Right lobe of liver (tissue), 6 donors: ENCODE measurements at regions not wholly inside any gene's neighbourhood (a gene's known extent, or its start where the extent isn't known, plus 50 kb on each side); places are given as distances from the start of the nearest gene placed in this dataset.

Experiments used
- ATAC-seq, 4 donors: fragments of 200-7000 bp; cut with Tn5 transposase; one replicate each; pipeline ENCODE4 v1.9.1; 2020; ENCODE audit warnings: mild to moderate bottlenecking in 4 of 4, moderate library complexity in 4 of 4
- DNase-seq, 3 donors: peaks; one replicate each; pipeline ENCODE4 v3.0.0-alpha.2; 2020
- H3K27ac ChIP-seq, 3 donors: fragments of 200-600 bp; one replicate each; pipeline ENCODE4 v1.8.0; 2022
- H3K27me3 ChIP-seq, 2 donors: fragments of 200-600 bp; one replicate each; pipeline ENCODE4 v1.8.0; 2022
- H3K36me3 ChIP-seq, 4 donors: fragments of 200-600 bp; sonication (generic) in 1 of 4; one replicate each; pipeline versions ENCODE4 v1.5.1 to v1.8.0; 2017 to 2022; ENCODE audit warnings: control low read depth in 1 of 4
- H3K4me1 ChIP-seq, 4 donors: fragments of 200-600 bp; sonication (generic) in 1 of 4; one replicate each; pipeline versions ENCODE4 v1.5.1 to v1.8.0; 2017 to 2022; ENCODE audit warnings: control low read depth in 1 of 4
- H3K4me3 ChIP-seq, 3 donors: fragments of 200-600 bp; one replicate each; pipeline ENCODE4 v1.8.0; 2022
- H3K9me3 ChIP-seq, 4 donors: fragments of 200-600 bp; sonication (generic) in 1 of 4; one replicate each; pipeline versions ENCODE4 v1.5.1 to v1.8.0; 2017 to 2022; ENCODE audit warnings: control low read depth in 1 of 4
- POLR2A ChIP-seq: fragments of 450-650 bp; IDR thresholded peaks from one replicate; pipeline ENCODE4 v1.6.1; 2017; ENCODE audit warnings: antibody characterized with exemption, mild to moderate bottlenecking
- WGBS: methylation state at CpG from one replicate; pipeline ENCODE4 v1.1.6; 2018; ENCODE audit warnings: low coverage, low lambda C conversion rate; ENCODE audit not compliant: insufficient coverage; ENCODE audit errors: missing lambda C conversion rate; 5-methylcytosine and 5-hydroxymethylcytosine counted together
- intact Hi-C, 2 donors: fragments of 100-400 bp; cut with DNase I; formaldehyde crosslinking; loops; one replicate each; pipeline versions ENCODE4 v1.11.2 to v1.14.1; 2022
- TF ChIP-seq, protein P1 (sequence below), 4 donors: fragments of 200-600 bp in 3 of 4; fragments of 450-650 bp in 1 of 4; IDR thresholded peaks; one replicate each; pipeline versions ENCODE4 v1.5.1 to v1.8.0; 2016 to 2022; ENCODE audit warnings: antibody characterized with exemption in 4 of 4, mild to moderate bottlenecking in 2 of 4
- donor health status: DM: no; HTN: yes; CAD: no.
- donor health status: DM: no; HTN: no; CAD: no.
- donor health status: DM: no; HTN: no; CAD: no.
- donor health status: DM: no; HTN: yes; CAD: no.
- donor health status: DM: no; HTN: yes; CAD: no.

DNA sequence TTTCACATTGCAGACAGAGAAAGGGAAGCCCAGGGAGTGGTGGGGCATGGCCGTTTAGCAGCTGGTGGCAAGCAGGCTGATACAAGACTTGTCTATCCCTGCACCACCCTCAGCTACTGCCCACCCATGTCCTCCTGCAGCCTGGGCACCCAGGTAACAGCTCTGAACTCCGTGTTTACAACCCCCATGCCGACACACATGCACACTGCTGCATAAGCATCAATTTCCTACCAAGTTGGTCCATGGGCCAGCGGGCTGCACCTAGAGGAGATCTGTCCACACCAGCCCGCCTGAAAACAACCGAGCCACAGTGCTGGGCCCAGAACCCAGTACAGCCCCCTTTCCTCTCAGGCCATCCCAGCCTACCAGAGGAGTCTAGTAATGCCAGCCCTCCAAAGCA is 75.9 kb upstream of the C14orf180 start:
- ATAC-seq, result no peak

DNA sequence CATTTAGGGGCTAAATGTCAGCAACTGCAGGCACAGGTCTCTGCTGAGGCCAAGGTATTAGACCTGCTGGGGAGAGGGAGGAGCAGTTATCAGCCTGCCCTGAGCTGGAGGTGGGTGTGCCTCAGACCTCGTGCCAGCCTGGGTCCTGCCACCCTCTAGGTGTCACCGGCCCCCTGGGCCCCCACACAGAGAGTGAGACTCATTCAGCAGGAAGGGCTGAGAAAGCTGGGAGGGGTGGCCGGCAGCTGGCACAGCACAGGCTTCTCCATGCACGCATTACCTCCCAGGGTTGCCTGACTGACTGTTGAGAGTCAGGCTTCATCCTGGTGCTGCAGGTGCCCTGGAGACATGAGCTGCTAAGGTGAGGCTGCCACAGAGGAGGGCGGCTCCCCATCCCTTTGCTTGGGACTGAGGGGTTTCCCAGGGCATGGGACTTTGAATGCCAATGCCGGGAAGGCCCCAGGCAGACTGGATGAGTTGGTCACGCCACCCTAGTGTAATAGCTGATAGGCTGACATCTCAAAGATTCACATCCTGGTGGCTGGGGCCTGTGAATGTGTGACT is 75.3 kb upstream of the C14orf180 start:
- no peaks in the 10 kb centered on the region for H3K4me1 ChIP-seq
- H3K27me3 ChIP-seq, result no peaks in the 10 kb centered on the region
- DNase-seq, result no peak
- H3K36me3 ChIP-seq, result no peaks in the 10 kb centered on the region
- 20% methylated on average over 1 of the region's 7 CpGs for WGBS
- no peak overlapping the region for H3K4me3 ChIP-seq
- H3K27ac ChIP-seq, result no peak overlapping the region
- ATAC-seq, result no peak
- intact Hi-C loops, result no loop called here
- TF ChIP-seq POLR2A, result no peak
- TF ChIP-seq, protein P1, sequence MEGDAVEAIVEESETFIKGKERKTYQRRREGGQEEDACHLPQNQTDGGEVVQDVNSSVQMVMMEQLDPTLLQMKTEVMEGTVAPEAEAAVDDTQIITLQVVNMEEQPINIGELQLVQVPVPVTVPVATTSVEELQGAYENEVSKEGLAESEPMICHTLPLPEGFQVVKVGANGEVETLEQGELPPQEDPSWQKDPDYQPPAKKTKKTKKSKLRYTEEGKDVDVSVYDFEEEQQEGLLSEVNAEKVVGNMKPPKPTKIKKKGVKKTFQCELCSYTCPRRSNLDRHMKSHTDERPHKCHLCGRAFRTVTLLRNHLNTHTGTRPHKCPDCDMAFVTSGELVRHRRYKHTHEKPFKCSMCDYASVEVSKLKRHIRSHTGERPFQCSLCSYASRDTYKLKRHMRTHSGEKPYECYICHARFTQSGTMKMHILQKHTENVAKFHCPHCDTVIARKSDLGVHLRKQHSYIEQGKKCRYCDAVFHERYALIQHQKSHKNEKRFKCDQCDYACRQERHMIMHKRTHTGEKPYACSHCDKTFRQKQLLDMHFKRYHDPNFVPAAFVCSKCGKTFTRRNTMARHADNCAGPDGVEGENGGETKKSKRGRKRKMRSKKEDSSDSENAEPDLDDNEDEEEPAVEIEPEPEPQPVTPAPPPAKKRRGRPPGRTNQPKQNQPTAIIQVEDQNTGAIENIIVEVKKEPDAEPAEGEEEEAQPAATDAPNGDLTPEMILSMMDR (IDR thresholded peaks at IDR 0.05), result no peak
- peaks cover 0 to 4% (median 0%) of the 10 kb centered on the region in 4 donors for H3K9me3 ChIP-seq

More for the DNA sequence above, 75.9 kb upstream of the C14orf180 start:
- Histone ChIP-seq H3K27me3 (no peaks in the 10 kb centered on the region), H3K27ac (no peak overlapping the region), H3K4me3 (no peak overlapping the region), H3K9me3 (peaks cover 0 to 4% (median 0%) of the 10 kb centered on the region in 4 donors), H3K36me3 (no peaks in the 10 kb centered on the region), H3K4me1 (no peaks in the 10 kb centered on the region)
- 30% methylated on average over 3 of the region's 6 CpGs for WGBS
- intact Hi-C loops, result no loop called here
- DNase-seq, result no peak
- no peak for TF ChIP-seq POLR2A
- TF ChIP-seq, protein P1 (IDR thresholded peaks at IDR 0.05), result no peak

DNA sequence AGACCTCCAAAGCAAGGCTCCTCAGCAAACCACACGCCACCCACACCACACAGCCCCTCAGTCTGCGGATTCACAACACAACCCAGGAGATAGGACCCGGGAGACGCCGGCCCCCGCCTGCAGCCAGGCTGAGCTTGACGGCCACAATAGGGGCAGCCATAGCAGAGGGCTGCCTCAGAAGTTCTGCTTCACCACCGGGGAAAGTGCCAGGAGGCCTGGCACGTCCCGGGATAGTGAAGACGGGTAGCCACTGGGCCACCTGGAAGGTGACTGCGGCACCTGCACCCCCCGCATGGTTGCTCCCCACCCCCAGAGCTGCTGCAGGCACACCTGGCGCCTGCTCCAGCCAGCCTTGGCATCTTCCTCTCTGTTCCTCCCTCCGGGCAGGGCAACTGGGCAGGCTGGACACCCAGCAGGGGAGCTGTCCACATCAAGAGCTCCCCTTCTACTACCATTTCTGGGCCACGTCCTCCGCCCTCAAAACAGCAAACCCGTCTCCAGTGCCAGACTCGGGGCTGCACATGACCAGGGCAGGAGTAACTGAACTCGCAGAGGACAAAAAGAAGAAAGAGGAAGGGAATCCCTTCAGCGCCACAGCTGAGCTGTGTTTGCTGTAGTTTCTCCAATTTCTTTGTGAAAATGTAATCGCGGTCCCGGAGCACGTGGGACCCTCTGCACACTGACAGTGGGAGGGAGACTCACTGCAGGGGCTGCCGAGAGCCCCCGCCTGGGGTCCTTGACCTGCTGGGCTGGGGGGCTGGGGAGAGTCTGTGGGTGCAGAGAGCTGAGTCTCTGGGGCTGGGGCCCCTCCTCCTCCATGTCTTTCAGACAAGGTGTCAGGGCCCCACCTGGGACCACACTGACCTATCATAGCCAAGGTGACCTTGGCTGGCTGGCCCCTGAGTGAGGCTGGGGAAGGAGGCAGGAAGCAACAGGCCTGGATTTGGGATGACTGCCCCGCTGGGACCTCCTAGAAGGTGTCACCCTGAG is 74.2 kb upstream of the C14orf180 start:
- Histone ChIP-seq H3K9me3 (peaks cover 0 to 4% (median 0%) of the 10 kb centered on the region in 4 donors), H3K4me3 (no peak overlapping the region), H3K4me1 (no peaks in the 10 kb centered on the region), H3K36me3 (no peaks in the 10 kb centered on the region), H3K27ac (no peak overlapping the region), H3K27me3 (no peaks in the 10 kb centered on the region)
- DNase-seq, result no peak
- WGBS, result 58% methylated on average over 9 of the region's 28 CpGs
- TF ChIP-seq, protein P1 (IDR thresholded peaks at IDR 0.05), result no peak
- intact Hi-C loops, result no loop called here
- peak in 1 of 4 donors; percentile 6 for ATAC-seq

DNA sequence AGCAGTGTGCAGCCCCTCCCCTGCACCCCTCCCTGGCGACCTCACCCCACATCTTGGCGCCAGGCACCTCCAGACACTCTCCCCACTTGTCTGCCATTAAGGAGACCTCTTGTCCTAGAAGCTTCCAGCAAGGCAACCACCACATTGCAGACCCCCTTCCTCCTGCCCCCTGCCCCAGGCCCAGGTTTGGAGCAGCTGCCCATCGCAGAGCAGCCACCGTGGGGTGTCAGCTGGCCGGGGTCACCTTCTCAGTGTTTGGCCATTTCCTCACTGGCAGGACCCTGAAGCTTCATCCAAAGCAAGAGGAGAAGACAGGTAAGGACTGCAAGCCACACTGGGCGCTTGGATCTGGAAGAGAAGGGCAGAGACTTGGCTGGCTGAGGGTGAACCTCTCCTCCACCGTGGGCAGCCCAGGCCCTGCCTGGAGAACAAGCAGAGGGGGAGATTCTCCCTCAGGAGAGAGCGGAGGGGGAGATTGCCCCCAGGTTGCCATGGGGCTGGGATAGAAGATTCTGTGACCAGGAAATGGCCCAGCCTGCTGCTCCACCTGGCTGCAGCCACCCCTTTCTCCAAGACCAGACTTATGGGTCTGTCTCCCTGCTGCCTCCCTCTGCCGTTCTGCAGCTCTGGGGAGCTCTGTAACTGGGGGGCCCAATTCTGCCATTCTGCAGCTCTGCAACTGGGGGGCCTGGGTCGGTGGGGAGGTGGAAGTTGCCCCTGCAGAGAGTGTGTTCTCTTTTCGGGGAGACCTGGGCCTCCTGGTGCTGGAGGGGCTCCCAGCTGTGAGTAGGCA is 72.9 kb upstream of the C14orf180 start:
- Histone ChIP-seq H3K4me3 (no peak overlapping the region), H3K27ac (no peak overlapping the region), H3K4me1 (no peaks in the 10 kb centered on the region), H3K9me3 (peaks cover 0 to 4% (median 0%) of the 10 kb centered on the region in 4 donors), H3K36me3 (no peaks in the 10 kb centered on the region), H3K27me3 (no peaks in the 10 kb centered on the region)
- intact Hi-C loops, result no loop called here
- WGBS, result 38% methylated on average over 3 of the region's 11 CpGs
- TF ChIP-seq, protein P1 (IDR thresholded peaks at IDR 0.05), result no peak
- no peak for TF ChIP-seq POLR2A
- DNase-seq, result no peak
- ATAC-seq, result no peak
